GM18526 (cell line): ENCODE measurements at regions not wholly inside any gene's neighbourhood (a gene's known extent, or its start where the extent isn't known, plus 50 kb on each side); places are given as distances from the start of the nearest gene placed in this dataset.

Experiments
- POLR2A ChIP-seq: IDR thresholded peaks from 3 replicates; pipeline ENCODE4 v1.6.1; 2011; ENCODE audit not compliant: insufficient read length; ENCODE audit errors: extremely low read depth

- no peak for TF ChIP-seq POLR2A
Measured at GRCh38 chr10:88170628-88171027, 307.2 kb downstream of the PTEN start.

- no peak for TF ChIP-seq POLR2A
Measured at GRCh38 chr10:88172159-88172558, 308.7 kb downstream of the PTEN start.

- TF ChIP-seq POLR2A: no peak
Measured at GRCh38 chr10:88174391-88174790, 311.0 kb downstream of the PTEN start.

GRCh38 chr10:88178758-88179157 lies 315.3 kb downstream of the PTEN start:
- no peak for TF ChIP-seq POLR2A

- TF ChIP-seq POLR2A: no peak
Measured at GRCh38 chr10:88179831-88180230, 316.4 kb downstream of the PTEN start.

GRCh38 chr10:88181902-88182600 lies 318.6 kb downstream of the PTEN start:
- no peak for TF ChIP-seq POLR2A

GRCh38 chr10:88182601-88182930 lies 319.1 kb downstream of the PTEN start:
- no peak for TF ChIP-seq POLR2A

DNA sequence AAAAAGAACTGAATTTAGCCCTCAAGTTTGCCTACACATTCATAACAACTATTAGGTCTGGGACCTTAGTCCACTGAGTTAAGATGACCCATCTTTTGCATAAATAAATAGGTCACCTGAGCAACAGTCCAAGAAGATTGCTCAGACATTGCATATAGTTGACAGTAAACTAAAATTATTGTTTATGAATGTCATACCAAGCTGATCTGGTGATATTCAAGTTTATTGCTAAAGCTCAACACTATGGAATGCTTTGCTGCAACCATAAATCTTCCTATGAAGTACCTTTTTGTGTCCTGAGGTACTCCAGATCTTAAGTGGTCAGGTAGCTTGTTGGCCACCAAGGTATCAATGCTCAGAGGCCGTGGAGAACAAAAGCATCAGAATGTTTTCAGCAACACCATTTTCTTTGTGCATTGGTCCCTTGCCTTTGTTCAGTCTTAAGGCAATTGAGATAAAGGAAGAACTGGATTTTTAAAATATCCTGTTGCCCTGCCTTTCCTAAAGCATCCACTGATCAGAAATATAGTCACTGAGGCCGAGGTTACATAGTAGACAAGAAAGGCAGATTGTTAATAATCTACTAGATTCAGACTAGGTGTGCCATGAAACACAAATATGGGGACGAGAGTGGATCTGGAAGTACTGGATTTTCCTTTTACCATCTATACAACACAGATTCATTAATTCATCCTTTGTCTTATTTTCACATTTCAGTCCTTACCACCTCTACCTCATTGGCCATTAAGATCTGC lies 321.3 kb downstream of the PTEN start:
- TF ChIP-seq POLR2A: no peak

GRCh38 chr10:88185830-88186229 lies 322.4 kb downstream of the PTEN start:
- no peak for TF ChIP-seq POLR2A

- no peak for TF ChIP-seq POLR2A
Measured at GRCh38 chr10:88186335-88186734, 322.9 kb downstream of the PTEN start.

GRCh38 chr10:88187472-88187871 lies 324.0 kb downstream of the PTEN start:
- TF ChIP-seq POLR2A: no peak

GRCh38 chr10:88190123-88190522 lies 326.7 kb downstream of the PTEN start:
- no peak for TF ChIP-seq POLR2A

GRCh38 chr10:88190540-88191235 lies 327.3 kb downstream of the PTEN start:
- TF ChIP-seq POLR2A: no peak

- TF ChIP-seq POLR2A: no peak
Measured at GRCh38 chr10:88193018-88193417, 329.6 kb downstream of the PTEN start.

DNA sequence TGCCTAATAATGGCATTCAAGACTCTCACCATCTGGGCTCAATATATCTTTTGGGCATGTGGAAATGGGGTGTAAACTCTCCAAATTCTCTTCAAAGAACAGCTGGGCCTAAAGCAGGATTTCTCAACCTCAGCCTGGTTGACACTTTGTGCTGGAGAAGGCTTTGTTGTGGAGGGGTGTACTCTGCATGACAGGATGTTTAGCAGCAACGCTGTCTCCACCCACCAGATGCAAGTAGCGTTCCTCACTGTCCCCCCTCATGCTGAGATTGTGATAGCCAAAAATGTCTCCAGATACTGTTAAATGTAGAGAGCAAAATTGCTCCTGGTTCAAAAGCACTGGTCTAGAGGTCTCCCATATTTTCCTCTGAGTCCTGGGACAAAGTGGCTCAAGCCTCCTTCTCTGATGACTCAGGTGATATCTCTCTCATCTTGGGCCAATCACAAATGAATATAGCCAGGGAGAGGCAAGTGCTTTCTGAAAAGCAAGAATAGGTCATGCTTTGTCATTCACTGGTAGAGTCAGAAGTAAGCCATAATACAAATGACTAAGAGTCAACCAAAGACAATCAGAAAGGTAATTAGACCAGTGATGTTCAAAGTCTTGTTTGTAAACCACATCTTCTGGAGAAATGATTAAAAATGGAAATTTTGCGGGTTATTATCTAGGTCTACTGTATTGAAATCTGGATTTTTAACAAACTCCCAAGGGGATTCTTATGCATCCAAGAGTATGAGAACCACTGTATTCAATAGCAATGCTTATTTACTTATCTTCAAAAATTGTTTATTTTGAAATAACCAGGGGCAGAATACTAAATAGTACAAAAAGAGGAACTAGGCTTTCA lies 330.8 kb downstream of the PTEN start:
- TF ChIP-seq POLR2A: no peak
